ENCODE measurements at regions not wholly inside any gene's neighbourhood (a gene's known extent, or its start where the extent isn't known, plus 50 kb on each side); places are given as distances from the start of the nearest gene placed in this dataset.

DNA sequence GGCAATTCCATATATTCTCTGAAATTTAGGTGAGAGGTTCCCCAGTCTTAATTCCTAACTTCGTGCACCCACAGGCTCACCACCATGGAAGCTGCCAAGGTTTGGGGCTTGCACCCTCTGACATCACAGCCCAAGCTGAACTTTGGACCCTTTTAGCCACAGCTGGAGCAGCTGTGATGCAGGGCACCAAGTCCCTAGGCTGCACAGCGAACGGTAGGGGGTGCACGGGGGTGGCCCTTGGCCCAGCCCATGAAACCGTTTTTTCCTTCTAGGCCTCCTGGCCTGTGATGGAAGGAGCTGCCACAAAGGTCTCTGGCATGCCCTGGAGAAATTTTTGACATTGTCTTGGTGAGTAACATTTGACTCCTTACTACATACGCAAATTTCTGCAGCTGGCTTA is 251.9 kb upstream of the GRM3 start:
- Histone ChIP-seq H3K23me2 (ENCODE audit: low read depth, low read length) (no peaks in the 10 kb centered on the region), H3K36me3 (ENCODE audit: control insufficient read depth in 2 of 4, insufficient read depth in 4 of 4, low read length in 3 of 4) (no peaks in the 10 kb centered on the region; a peak in 1 of 8 replicates), H3K27me3 (replicated peaks in 1 of 4; ENCODE audit: control insufficient read depth in 3 of 4, extremely low read depth in 1 of 4, insufficient read depth in 3 of 4, low read length in 3 of 4) (no peaks in the 10 kb centered on the region), H2BK15ac (ENCODE audit: low read length) (no peak overlapping the region), H3K27ac (ENCODE audit: low read depth, low read length) (no peak overlapping the region), H2BK12ac (ENCODE audit: low read depth, low read length) (no peak overlapping the region), H2AFZ (ENCODE audit: low read length) (no peak overlapping the region), H3K14ac (ENCODE audit: insufficient read length) (no peak overlapping the region), H3K4me3 (ENCODE audit: extremely low read depth in 1 of 4, insufficient read depth in 2 of 4, low read depth in 3 of 4, low read length in 4 of 4) (no peak overlapping the region), H3K79me1 (ENCODE audit: low read depth, low read length) (no peaks in the 10 kb centered on the region), H3K9ac (replicated peaks in 1 of 4; ENCODE audit: extremely low read depth in 1 of 4, low read depth in 3 of 4, low read length in 3 of 4) (no peak overlapping the region), H3K79me2 (ENCODE audit: control insufficient read depth in 1 of 2, insufficient read depth in 2 of 2, low read length in 2 of 2) (no peaks in the 10 kb centered on the region), H2BK120ac (replicated peaks; ENCODE audit: low read depth, low read length) (no peak overlapping the region), H4K91ac (replicated peaks; ENCODE audit: insufficient read length, low read length) (no peak overlapping the region), H3K9me3 (ENCODE audit: insufficient read depth in 2 of 2, low read depth in 1 of 2, low read length in 1 of 2) (peaks cover 10 to 13% of the 10 kb centered on the region in 2 experiments; a peak in 3 of 4 replicates), H3K4me2 (ENCODE audit: insufficient read depth in 1 of 2, low read depth in 2 of 2, low read length in 2 of 2) (no peak overlapping the region), H3K23ac (ENCODE audit: insufficient read length) (no peak overlapping the region), H2AK5ac (ENCODE audit: low read depth, low read length) (no peak overlapping the region), H4K20me1 (replicated peaks in 1 of 2; ENCODE audit: control insufficient read depth in 1 of 2, insufficient read depth in 2 of 2, low read length in 2 of 2) (no peaks in the 10 kb centered on the region), H2BK5ac (ENCODE audit: low read depth, low read length) (no peak overlapping the region), H3K56ac (replicated peaks; ENCODE audit: insufficient read length, low read depth, low read length) (no peak overlapping the region), H4K5ac (ENCODE audit: insufficient read length, low read depth, low read length) (no peak overlapping the region), H3K4ac (replicated peaks; ENCODE audit: insufficient read length, low read depth, low read length) (no peak overlapping the region), H3K18ac (ENCODE audit: extremely low read depth, low read length) (no peak overlapping the region), H2BK20ac (ENCODE audit: low read length) (no peak overlapping the region), H4K8ac (ENCODE audit: extremely low read depth, insufficient read depth, low read length) (no peak overlapping the region), H3K4me1 (replicated peaks in 1 of 4; ENCODE audit: control insufficient read depth in 3 of 4, insufficient read depth in 4 of 4, low read length in 3 of 4) (no peaks in the 10 kb centered on the region)
- TF ChIP-seq KDM5A (IDR thresholded peaks at IDR 0.05; ENCODE audit: low read length) = no peak
- no peak for TF ChIP-seq SAP30 (IDR thresholded peaks at IDR 0.05; ENCODE audit: insufficient read depth, insufficient replicate concordance, low read length)
- TF ChIP-seq TAF7 (optimal IDR thresholded peaks at IDR 0.05; ENCODE audit: borderline replicate concordance, low read depth, low read length) = no peak
- no peak for TF ChIP-seq TEAD4 (IDR thresholded peaks at IDR 0.05; ENCODE audit: low read depth, low read length)
- no peak for TF ChIP-seq RXRA (IDR thresholded peaks at IDR 0.05; ENCODE audit: insufficient read depth, low read depth, low read length)
- no peak for TF ChIP-seq CBX8 (IDR thresholded peaks at IDR 0.05; ENCODE audit: borderline replicate concordance, low read depth, low read length)
- no peak for TF ChIP-seq BACH1 (IDR thresholded peaks at IDR 0.05; ENCODE audit: low read length)
- no peak for TF ChIP-seq POLR2AphosphoS5 (IDR thresholded peaks at IDR 0.05; ENCODE audit: low read depth, low read length)
- TF ChIP-seq RNF2 (IDR thresholded peaks at IDR 0.05; ENCODE audit: borderline replicate concordance, low read depth, low read length, missing control alignments, poor library complexity, severe bottlenecking) = no peak
- no peak for TF ChIP-seq EGR1 (IDR thresholded peaks at IDR 0.05; ENCODE audit: borderline replicate concordance, low read depth, low read length)
- FAIRE-seq = no peak
- POLR2A ChIA-PET (ENCODE audit: partially characterized antibody) = no interaction called here
- no peak for DNase-seq (ENCODE audit: low read depth in 1 of 2, low spot score in 2 of 2)
- CTCF ChIA-PET (ENCODE audit: partially characterized antibody) = no interaction called here
- 98% methylated on average over 6 of the region's 6 CpGs; no CpG with 5 or more reads in 1 of the 2 experiments for WGBS, 2 experiments (ENCODE audit: extremely low coverage in 1 of 2, insufficient coverage in 1 of 2, insufficient read length in 1 of 2, insufficient replicate concordance in 2 of 2, low coverage in 1 of 2, low lambda C conversion rate in 2 of 2, missing lambda C conversion rate in 1 of 2)

Data from H1 (cell line).